DND-41 (cell line): ENCODE measurements at regions not wholly inside any gene's neighbourhood (a gene's known extent, or its start where the extent isn't known, plus 50 kb on each side); places are given as distances from the start of the nearest gene placed in this dataset.

ENCODE experiments used
- CTCF ChIP-seq: IDR thresholded peaks from 2 replicates; pipeline ENCODE4 v1.5.1; 2012; ENCODE audit warnings: borderline replicate concordance, low read length, moderate library complexity, mild to moderate bottlenecking; ENCODE audit not compliant: poor library complexity, severe bottlenecking; ENCODE audit errors: extremely low read depth
- EZH2 ChIP-seq: IDR thresholded peaks from 3 replicates; pipeline ENCODE4 v1.6.1; 2012; ENCODE audit warnings: borderline replicate concordance, low read depth, mild to moderate bottlenecking, moderate library complexity, low read length, inconsistent platforms; ENCODE audit not compliant: severe bottlenecking

DNA sequence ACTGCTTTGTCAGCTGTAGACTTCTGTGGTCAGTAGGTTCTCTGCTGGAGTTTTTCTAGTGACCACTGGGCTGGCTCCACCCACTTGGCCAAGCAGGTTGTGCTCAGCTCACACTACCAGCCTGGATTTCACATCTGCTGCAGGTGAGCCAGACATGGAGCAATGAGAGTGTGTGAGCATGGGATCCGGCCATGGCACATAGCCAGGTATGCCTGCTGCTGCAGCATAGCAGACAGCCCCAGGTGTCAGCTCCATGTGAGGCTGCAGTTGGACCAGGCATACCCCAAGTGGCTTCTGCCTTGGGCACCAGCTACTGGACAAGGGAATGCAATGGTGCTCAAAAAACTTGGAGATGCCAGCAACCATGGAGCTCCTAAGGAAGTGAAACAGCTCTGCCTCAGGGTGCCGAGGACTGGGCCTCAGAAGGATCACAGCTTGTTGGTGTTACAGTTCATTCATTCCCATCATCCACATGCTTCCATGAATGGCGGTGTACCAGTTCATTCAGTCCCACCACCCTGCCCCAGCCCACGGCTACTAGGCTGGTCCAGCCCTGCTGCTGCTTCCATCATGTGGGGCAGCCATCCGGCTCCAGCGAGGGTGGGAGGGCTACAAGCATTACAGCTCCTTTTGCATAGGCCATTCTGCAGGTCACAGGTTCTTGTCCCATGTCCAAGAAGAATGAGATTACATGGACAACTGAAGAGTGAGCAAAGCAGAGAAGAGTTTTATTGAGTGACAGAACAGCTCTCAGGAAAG is 389.1 kb upstream of the PCDH7 start:
- TF ChIP-seq CTCF (no peak), EZH2 (no peak)
